ENCODE measurements at regions not wholly inside any gene's neighbourhood (a gene's known extent, or its start where the extent isn't known, plus 50 kb on each side); places are given as distances from the start of the nearest gene placed in this dataset.

GRCh38 chr9:118829334-118829733, 539.9 kb downstream of the BRINP1 start:
- TF ChIP-seq NFE2L2 (conservative IDR thresholded peaks at IDR 0.05; ENCODE audit: low read length) (no peak), CHD2 (IDR thresholded peaks at IDR 0.05; ENCODE audit: low read length, partially characterized antibody) (no peak)

Data from A549 (cell line).